ENCODE measurements at regions not wholly inside any gene's neighbourhood (a gene's known extent, or its start where the extent isn't known, plus 50 kb on each side); places are given as distances from the start of the nearest gene placed in this dataset.

- 94 to 96% methylated on average over 3 to 6 of the region's 6 CpGs for WGBS, 2 experiments (ENCODE audit: insufficient coverage in 1 of 2, insufficient read length in 1 of 2)
- H3K4me1 Mint-ChIP-seq, result peaks cover 51% of the 10 kb centered on the region
- no peak overlapping the region for H3K27ac ChIP-seq (ENCODE audit: low read depth, low read length)
- no peak for DNase-seq
- peaks cover 7% of the 10 kb centered on the region for H3K4me1 ChIP-seq (ENCODE audit: control insufficient read depth, insufficient read depth, low read length)
- H3K9me3 Mint-ChIP-seq, result peaks cover 34% of the 10 kb centered on the region
- no peaks in the 10 kb centered on the region for H3K27me3 ChIP-seq (ENCODE audit: control insufficient read depth, insufficient read depth, low read length, poor library complexity, severe bottlenecking)
- peaks cover 46% of the 10 kb centered on the region for H3K9me3 ChIP-seq (ENCODE audit: control insufficient read depth, low read length)
- no peaks in the 10 kb centered on the region for H3K36me3 ChIP-seq (ENCODE audit: control insufficient read depth, insufficient read depth, low read length)
- no peaks in the 10 kb centered on the region for H3K27me3 Mint-ChIP-seq (ENCODE audit: insufficient read depth)
- H3K4me3 ChIP-seq (ENCODE audit: low read length), result peak overlapping the region; percentile 64
- H3K36me3 Mint-ChIP-seq (ENCODE audit: low read depth), result peaks cover 7% of the 10 kb centered on the region
- no peak overlapping the region for H3K27ac Mint-ChIP-seq
- no peak overlapping the region for H3K4me3 Mint-ChIP-seq
- H3K9ac ChIP-seq (ENCODE audit: extremely low read depth, low read length, poor library complexity, severe bottlenecking), result no peak overlapping the region
- TF ChIP-seq CTCF (conservative IDR thresholded peaks at IDR 0.05), result no peak
Observed at GRCh38 chr2:8251291-8251690, 430.6 kb upstream of the ID2 start.

GRCh38 chr2:8251856-8252255 lies 430.0 kb upstream of the ID2 start:
- Mint-ChIP-seq H3K9me3 (peaks cover 31% of the 10 kb centered on the region), H3K27me3 (ENCODE audit: insufficient read depth) (no peaks in the 10 kb centered on the region), H3K27ac (no peak overlapping the region), H3K4me1 (peaks cover 49% of the 10 kb centered on the region), H3K36me3 (ENCODE audit: low read depth) (peaks cover 7% of the 10 kb centered on the region), H3K4me3 (no peak overlapping the region)
- peak overlapping the region; percentile 64 for H3K4me3 ChIP-seq (ENCODE audit: low read length)
- no peak for TF ChIP-seq CTCF (conservative IDR thresholded peaks at IDR 0.05)
- no peaks in the 10 kb centered on the region for H3K36me3 ChIP-seq (ENCODE audit: control insufficient read depth, insufficient read depth, low read length)
- H3K4me1 ChIP-seq (ENCODE audit: control insufficient read depth, insufficient read depth, low read length), result peaks cover 7% of the 10 kb centered on the region
- 95 to 100% methylated on average over 3 to 7 of the region's 7 CpGs for WGBS, 2 experiments (ENCODE audit: insufficient coverage in 1 of 2, insufficient read length in 1 of 2)
- peaks cover 42% of the 10 kb centered on the region for H3K9me3 ChIP-seq (ENCODE audit: control insufficient read depth, low read length)
- no peak overlapping the region for H3K27ac ChIP-seq (ENCODE audit: low read depth, low read length)
- H3K9ac ChIP-seq (ENCODE audit: extremely low read depth, low read length, poor library complexity, severe bottlenecking), result no peak overlapping the region
- no peak for DNase-seq
- no peaks in the 10 kb centered on the region for H3K27me3 ChIP-seq (ENCODE audit: control insufficient read depth, insufficient read depth, low read length, poor library complexity, severe bottlenecking)

- no peaks in the 10 kb centered on the region for H3K27me3 Mint-ChIP-seq (ENCODE audit: insufficient read depth)
- WGBS, 2 experiments (ENCODE audit: insufficient coverage in 1 of 2, insufficient read length in 1 of 2), result 69 to 72% methylated on average over 9 to 10 of the region's 10 CpGs
- H3K36me3 Mint-ChIP-seq (ENCODE audit: low read depth), result peaks cover 7% of the 10 kb centered on the region
- Histone ChIP-seq H3K27me3 (ENCODE audit: control insufficient read depth, insufficient read depth, low read length, poor library complexity, severe bottlenecking) (no peaks in the 10 kb centered on the region), H3K9ac (ENCODE audit: extremely low read depth, low read length, poor library complexity, severe bottlenecking) (peak overlapping the region; percentile 65), H3K36me3 (ENCODE audit: control insufficient read depth, insufficient read depth, low read length) (no peaks in the 10 kb centered on the region), H3K4me1 (ENCODE audit: control insufficient read depth, insufficient read depth, low read length) (peaks cover 12% of the 10 kb centered on the region), H3K27ac (ENCODE audit: low read depth, low read length) (no peak overlapping the region), H3K4me3 (ENCODE audit: low read length) (no peak overlapping the region), H3K9me3 (ENCODE audit: control insufficient read depth, low read length) (peaks cover 41% of the 10 kb centered on the region)
- DNase-seq, result peak; percentile 80
- TF ChIP-seq CTCF (conservative IDR thresholded peaks at IDR 0.05), result no peak
- peak overlapping the region; percentile 97 for H3K27ac Mint-ChIP-seq
- peaks cover 50% of the 10 kb centered on the region for H3K4me1 Mint-ChIP-seq
- peaks cover 31% of the 10 kb centered on the region for H3K9me3 Mint-ChIP-seq
- no peak overlapping the region for H3K4me3 Mint-ChIP-seq
Observed at GRCh38 chr2:8252997-8253694, 428.7 kb upstream of the ID2 start.

All from endodermal cell (in vitro differentiated cells).